ENCODE measurements at regions not wholly inside any gene's neighbourhood (a gene's known extent, or its start where the extent isn't known, plus 50 kb on each side); places are given as distances from the start of the nearest gene placed in this dataset.

DNA sequence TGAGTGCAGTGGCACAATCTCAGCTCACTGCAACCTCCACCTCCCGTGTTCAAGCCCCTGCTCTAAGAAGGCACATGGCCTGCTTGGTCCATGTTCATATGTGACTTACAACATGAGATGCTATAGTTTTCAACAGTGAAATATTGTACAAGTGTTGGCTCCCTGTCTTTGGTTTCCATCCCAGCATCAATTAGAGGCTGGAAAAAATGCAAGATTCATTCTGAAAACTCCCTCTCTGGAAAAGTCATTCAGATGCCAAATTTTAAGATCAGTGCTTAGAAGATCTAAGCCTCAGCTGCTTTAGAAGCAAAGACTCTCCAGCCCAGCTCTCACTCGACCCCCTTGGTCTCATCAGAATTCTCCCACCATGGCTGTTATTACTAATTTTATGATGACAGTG is 398.9 kb downstream of the KIF16B start:
- DNase-seq (ENCODE audit: low spot score): no peak

GRCh38 chr20:16173044-16173443 is 400.2 kb downstream of the KIF16B start:
- no peak for DNase-seq (ENCODE audit: low spot score)

GRCh38 chr20:16171180-16171579 is 402.1 kb downstream of the KIF16B start:
- DNase-seq (ENCODE audit: low spot score): no peak

GRCh38 chr20:16170406-16170971 is 402.8 kb downstream of the KIF16B start:
- no peak for DNase-seq (ENCODE audit: low spot score)

DNA sequence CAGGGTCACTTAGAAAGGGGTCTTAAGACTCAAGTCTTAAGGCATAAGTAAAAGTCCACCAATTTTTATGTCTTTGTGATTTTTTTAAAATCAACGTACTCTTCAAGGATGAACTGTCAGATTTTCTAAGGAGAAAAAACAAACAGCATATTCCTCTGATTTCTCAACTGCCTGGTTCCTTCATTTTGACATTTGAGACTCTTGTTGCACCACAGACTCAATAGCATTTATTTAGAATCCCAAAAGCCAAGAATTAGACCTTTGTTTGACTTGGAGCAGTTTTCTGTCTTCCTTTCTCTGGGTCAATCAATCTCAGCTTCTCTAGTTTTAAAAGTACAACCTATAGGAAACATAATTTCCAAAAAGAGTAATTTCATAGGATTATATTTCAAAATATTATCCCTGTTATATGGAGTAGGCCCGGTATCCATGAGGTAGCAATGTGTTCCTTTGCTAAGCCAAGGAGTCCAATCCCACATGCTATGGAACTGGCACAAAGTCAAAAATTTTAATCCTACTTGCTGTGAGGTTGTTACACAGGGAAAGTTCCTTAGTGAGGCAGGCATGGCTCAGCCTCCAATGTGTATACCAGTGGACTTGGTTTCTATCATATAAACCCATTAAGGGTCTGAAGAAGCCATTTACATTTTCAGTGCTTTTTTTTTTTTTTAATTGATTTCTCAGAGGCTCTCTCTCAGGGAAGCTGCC is 405.7 kb downstream of the KIF16B start:
- no peak for DNase-seq (ENCODE audit: low spot score)

GRCh38 chr20:16166737-16167136 is 406.5 kb downstream of the KIF16B start:
- DNase-seq (ENCODE audit: low spot score): no peak

GRCh38 chr20:16158976-16159286 is 414.3 kb downstream of the KIF16B start:
- peak; percentile 56 for DNase-seq (ENCODE audit: low spot score)

DNA sequence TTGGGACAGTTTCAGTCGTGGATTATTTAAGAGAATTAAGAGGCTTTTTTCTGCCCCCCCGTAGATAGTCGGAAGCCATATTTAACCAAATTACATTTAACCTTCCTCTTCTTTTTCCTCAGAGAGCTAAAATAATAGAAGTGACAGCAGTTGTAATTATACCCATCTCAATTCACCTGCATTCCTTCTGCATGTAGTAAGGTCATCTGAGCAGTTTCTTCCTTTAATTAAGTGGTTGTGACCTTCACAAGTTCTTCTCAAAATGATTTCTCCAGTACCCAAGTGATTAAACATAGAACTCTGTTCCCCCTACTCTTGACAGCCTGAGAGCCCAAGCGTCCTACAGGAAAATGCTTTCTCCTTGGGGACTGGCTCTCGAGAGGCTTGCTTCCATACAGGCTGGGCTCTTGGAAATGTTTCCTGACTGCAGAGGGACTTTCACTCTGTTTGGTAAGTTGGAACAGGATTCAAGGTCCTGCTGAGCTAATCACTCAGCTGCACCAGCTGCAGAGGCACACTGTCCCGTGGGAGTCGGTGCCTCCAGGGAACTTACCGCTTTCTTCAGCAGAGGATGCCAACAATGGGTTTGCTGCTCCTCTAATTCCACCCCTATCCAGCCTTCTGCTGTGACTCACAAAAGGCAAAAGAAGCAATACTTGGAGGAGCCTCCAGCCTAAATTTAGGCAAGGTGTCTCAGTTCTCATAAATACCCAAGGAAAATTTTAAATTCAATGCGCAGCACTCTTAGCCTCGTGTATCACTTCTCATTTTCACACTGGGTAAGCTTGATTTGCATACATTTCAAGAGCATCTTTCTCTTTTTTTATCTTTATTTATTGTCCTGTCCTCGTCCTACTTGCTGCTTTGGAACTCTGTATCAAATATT is 414.9 kb downstream of the KIF16B start:
- peak; percentile 64 for DNase-seq (ENCODE audit: low spot score)

DNA sequence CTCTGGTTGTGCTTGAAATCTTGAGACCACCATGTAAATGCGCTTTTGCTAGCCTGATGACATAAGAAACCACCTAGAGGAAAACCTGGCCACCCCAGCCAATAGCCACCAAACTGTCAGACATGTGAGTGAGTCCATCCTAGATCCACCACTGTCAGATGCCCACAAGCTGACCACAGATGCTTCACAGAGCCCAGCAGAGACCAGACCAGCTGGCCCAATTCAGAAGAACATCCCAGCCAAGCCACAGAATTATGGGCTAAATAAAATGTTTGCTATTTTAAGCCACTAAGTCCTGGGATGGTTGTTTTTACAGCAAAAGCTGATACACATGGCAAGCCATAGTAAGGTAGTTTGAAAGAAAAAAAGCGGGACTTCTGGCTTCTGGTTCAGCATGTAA is 425.3 kb downstream of the KIF16B start:
- no peak for DNase-seq (ENCODE audit: low spot score)

- DNase-seq (ENCODE audit: low spot score): no peak
These were observed 426.0 kb downstream of the KIF16B start for GRCh38 chr20:16147216-16147615.

GRCh38 chr20:16145919-16146318 is 427.3 kb downstream of the KIF16B start:
- DNase-seq (ENCODE audit: low spot score): no peak

DNA sequence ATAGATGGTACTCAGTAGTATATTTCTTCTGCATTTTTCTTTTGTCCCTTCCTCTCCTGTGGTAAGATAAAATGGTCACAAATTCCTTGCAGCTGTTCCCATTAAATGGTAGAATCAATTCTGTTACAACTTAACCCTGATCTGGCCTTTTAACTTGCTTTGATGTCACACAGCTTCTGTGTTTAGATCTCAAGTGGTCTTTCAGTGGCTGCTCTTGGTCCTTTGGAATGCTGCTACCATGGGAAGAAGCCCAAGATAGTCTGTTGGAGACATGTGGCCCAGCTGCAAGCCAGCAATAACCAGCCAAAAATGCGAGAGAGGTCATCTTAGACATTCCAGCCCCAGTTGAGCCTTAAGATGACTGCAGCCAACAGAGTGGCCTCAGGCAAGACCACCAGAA is 429.7 kb downstream of the KIF16B start:
- DNase-seq (ENCODE audit: low spot score): no peak

DNA sequence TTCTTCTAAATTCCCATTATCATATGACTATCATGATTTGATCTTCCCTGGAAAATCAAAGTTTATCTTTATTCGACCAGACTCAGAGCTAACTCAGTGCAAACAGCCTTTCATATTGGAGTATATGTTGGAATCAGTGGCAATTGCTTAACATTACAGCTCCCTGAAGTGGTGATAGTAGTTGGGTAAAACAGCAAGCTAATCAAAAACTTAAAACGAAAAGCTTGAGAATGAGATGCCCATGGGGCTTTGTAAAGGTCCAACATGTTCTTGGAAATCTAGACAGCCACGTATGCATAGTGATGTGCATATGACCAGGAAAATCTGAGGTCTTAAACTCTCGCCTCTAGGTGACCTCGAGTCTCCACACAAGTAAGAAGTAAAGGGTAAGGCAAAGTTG is 437.6 kb downstream of the KIF16B start:
- no peak for DNase-seq (ENCODE audit: low spot score)

GRCh38 chr20:16132036-16132798 is 441.0 kb downstream of the KIF16B start:
- DNase-seq (ENCODE audit: low spot score): no peak

DNA sequence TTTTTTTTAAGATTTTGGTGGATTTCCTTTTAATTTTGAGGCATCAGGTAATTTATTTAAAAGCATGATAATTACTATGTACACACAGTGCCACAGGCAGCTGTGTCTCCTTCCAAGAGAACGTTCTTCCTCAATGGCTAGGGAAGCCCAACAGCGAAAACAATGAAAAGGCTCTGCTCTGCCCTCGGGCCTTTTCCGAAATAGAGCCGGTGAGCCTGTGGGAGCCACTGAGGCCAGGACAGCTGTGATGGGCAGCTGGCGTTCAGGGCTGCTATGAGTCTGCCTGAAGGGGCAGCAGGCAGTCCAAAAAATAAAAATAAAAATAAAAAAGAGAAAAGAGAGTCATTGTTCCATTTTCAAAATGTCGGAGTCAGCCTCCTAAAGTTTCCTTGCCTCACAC is 443.8 kb downstream of the KIF16B start:
- DNase-seq (ENCODE audit: low spot score): no peak

- DNase-seq (ENCODE audit: low spot score): no peak
These were observed 444.6 kb downstream of the KIF16B start for GRCh38 chr20:16128538-16129106.

DNA sequence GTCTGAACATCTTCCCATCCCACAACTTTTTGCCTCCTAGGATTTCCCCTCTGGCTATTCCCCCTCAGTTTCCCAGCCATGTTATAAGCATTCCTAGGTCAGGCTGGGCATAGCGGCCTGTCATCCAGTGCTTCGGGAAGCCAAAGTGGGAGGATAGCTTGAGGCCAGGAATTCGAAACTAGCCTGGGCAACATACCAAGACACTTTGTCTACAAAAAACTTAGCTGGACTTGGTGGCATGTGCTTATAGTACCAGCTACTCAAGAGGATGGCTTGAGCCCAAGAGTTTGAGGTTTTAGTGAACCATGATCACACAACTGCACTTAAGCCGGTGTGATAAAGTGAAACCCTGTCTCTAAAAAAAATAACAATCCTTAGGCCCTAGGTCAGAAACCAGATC is 447.4 kb downstream of the KIF16B start:
- DNase-seq (ENCODE audit: low spot score): no peak

DNA sequence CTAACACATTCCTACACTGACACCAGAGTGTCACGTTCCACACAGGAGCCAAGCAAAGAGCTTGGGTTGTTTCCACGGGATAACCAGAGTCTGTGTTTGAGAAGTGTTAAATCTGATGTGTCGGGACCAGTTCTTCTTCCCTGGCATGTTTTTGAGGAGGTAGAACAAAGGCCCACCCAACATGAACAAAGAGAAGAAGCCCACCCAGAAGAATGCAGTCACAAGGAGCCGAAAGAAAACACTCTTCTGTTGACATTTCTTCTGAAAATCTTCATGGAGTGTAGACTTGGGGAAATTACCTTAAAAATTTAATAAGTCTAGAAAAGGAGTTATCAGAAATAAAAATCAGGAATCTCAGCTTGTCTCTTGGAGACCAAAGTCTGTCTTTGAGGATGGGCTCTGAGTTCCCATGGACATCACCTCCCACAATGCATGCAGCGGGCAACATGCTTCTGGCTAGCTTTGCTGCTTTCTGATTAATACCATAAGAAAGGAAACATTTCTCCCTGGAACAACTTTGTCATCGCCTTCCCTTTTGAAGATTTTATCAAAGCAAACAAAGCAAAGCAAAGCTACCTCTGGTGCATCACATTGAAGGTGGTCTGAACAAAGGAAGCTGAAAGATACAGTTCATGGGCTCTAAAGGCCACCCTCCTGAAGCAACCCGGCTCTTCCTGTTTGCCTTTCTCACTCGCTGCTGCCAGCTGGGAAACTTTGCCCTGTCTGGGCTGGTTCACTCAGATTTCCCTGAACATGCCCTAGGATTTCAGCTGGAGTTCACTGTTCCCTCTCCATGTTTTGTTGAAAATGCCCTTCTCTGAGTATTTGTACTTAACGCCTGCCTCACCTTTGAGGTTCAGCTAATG is 448.1 kb downstream of the KIF16B start:
- no peak for DNase-seq (ENCODE audit: low spot score)

- DNase-seq (ENCODE audit: low spot score): no peak
These were observed 448.8 kb downstream of the KIF16B start for GRCh38 chr20:16124491-16124890.

DNA sequence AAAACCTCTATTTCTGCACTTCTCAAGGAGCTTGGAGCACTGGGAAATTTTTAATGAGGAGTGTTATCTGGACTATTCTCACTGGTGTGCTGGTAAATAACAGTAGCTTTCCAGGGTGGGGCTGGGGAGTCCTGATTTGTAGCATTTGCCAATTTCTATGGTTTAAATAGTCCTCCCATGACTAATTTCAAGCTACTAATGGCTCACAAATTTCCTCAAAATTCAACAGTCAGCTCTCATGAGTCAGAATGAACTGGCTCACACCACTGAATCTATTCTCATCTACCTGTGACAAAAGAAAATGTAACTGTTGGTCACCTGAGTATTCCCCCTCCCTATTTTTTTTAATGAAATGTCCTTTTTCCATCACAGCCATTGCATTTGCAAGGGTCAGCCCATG is 449.6 kb downstream of the KIF16B start:
- no peak for DNase-seq (ENCODE audit: low spot score)

- no peak for DNase-seq (ENCODE audit: low spot score)
These were observed 453.3 kb downstream of the KIF16B start for GRCh38 chr20:16119909-16120308.

All from putamen (tissue), 1 donor.